Pancreas (tissue), 10 donors: ENCODE measurements at regions not wholly inside any gene's neighbourhood (a gene's known extent, or its start where the extent isn't known, plus 50 kb on each side); places are given as distances from the start of the nearest gene placed in this dataset.
"Not testable (repeated sequence)": the region's sequence is repeated elsewhere in the genome, so short reads cannot be mapped to it uniquely, and the experiment has no call there.

Experiments used
- ATAC-seq, 4 donors: fragments of 200-7000 bp; cut with Tn5 transposase; one replicate each; pipeline versions ENCODE4 v1.8.0 to v1.9.1; 2020; ENCODE audit warnings: mild to moderate bottlenecking in 4 of 4, moderate library complexity in 4 of 4
- DNase-seq, 6 donors: peaks; one replicate each; pipeline ENCODE4 v3.0.0-alpha.2; 2020
- FAIRE-seq: peaks from 2 replicates; lab custom pipeline; 2012; peaks lifted over from hg19 to GRCh38; lab: Jason Lieb, UNC
- H3K27ac ChIP-seq, 4 donors: fragments of 200-600 bp; sonication (generic); 1 replicate in 3 of 4; 2 replicates in 1 of 4; pipeline versions ENCODE4 v1.5.0 to v1.8.0; 2020
- H3K27me3 ChIP-seq, 4 donors: fragments of 200-600 bp; one replicate each; pipeline ENCODE4 v1.8.0; 2021
- H3K36me3 ChIP-seq, 3 donors: fragments of 200-600 bp; sonication (generic) in 1 of 3; one replicate each; pipeline versions ENCODE4 v1.5.0 to v1.8.0; 2020 to 2021
- H3K4me1 ChIP-seq, 3 donors: fragments of 200-600 bp; one replicate each; pipeline ENCODE4 v1.8.0; 2021
- H3K4me3 ChIP-seq, 4 donors: fragments of 200-600 bp; sonication (generic) in 2 of 4; one replicate each; pipeline versions ENCODE4 v1.5.0 to v1.8.0; 2020 to 2021
- H3K9me3 ChIP-seq, 4 donors: fragments of 200-600 bp; one replicate each; pipeline ENCODE4 v1.8.0; 2021
- WGBS, 2 donors: extraction: QIAGEN DNeasy Blood & Tissue Kit; methylation state at CpG; one replicate each; pipeline ENCODE4 v1.1.7; 2013; 5-methylcytosine and 5-hydroxymethylcytosine counted together
- intact Hi-C, 3 donors: fragments of 100-400 bp; cut with DNase I; formaldehyde crosslinking; loops; one replicate each; pipeline versions ENCODE4 v1.11.1 to v1.14.2; 2022
- TF ChIP-seq, protein P1 (sequence below), 4 donors: fragments of 200-600 bp; sonication (generic) in 3 of 4; IDR thresholded peaks; one replicate each; pipeline versions ENCODE4 v1.5.0 to v1.8.0; 2021; ENCODE audit warnings: antibody characterized with exemption in 4 of 4
- donor health status: healthy with polysubstance abuse.
- donor health status: DM: no; HTN: no; CAD: no; lungs with moderate emphysema.
- donor health status: DM: no; HTN: no; CAD: no.
- donor health status: control.
- donor health status: control.
- donor health status: Bipolar disorder and iron deficiency.
- donor health status: DM: yes; HTN: yes; CAD: no.
- donor health status: DM: no; HTN: no; CAD: no.
- donor health status: DM: no; HTN: no; CAD: no.
- donor health status: DM: yes; HTN: yes; CAD: no.

GRCh38 chr3:174363256-174363655 lies 495.9 kb upstream of the NAALADL2 start:
- H3K27me3 ChIP-seq = no peaks in the 10 kb centered on the region
- DNase-seq = no peak
- no peaks in the 10 kb centered on the region for H3K36me3 ChIP-seq
- 32 to 34% methylated on average over 3 of the region's 3 CpGs for WGBS, 2 donors
- intact Hi-C loops = no loop called here
- no peaks in the 10 kb centered on the region for H3K4me1 ChIP-seq
- no peaks in the 10 kb centered on the region for H3K9me3 ChIP-seq
- FAIRE-seq = no peak
- H3K27ac ChIP-seq = no peak overlapping the region
- ATAC-seq = no peak
- TF ChIP-seq, protein P1, sequence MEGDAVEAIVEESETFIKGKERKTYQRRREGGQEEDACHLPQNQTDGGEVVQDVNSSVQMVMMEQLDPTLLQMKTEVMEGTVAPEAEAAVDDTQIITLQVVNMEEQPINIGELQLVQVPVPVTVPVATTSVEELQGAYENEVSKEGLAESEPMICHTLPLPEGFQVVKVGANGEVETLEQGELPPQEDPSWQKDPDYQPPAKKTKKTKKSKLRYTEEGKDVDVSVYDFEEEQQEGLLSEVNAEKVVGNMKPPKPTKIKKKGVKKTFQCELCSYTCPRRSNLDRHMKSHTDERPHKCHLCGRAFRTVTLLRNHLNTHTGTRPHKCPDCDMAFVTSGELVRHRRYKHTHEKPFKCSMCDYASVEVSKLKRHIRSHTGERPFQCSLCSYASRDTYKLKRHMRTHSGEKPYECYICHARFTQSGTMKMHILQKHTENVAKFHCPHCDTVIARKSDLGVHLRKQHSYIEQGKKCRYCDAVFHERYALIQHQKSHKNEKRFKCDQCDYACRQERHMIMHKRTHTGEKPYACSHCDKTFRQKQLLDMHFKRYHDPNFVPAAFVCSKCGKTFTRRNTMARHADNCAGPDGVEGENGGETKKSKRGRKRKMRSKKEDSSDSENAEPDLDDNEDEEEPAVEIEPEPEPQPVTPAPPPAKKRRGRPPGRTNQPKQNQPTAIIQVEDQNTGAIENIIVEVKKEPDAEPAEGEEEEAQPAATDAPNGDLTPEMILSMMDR (IDR thresholded peaks at IDR 0.05) = no peak
- H3K4me3 ChIP-seq = no peak overlapping the region

DNA sequence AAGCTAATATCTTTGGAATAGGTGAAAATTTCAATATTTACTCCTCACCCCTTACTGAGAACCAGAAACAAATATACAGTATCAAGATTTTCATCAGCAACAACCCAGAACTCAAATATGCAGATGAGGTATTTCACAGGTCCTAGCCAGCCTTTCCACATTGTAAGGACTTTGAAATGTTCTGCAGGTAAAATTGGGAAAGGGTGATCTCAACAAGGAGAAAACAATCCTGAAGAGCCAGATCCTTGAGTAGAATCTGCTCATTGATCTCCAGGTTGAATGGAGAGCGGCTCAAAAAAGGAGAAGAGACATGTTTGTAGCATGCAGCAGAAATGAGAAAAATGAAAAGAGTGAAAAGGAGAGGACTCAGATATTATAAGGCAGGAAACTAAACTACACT lies 493.3 kb upstream of the NAALADL2 start:
- FAIRE-seq = no peak
- Histone ChIP-seq H3K4me3 (no peak overlapping the region), H3K36me3 (no peaks in the 10 kb centered on the region), H3K9me3 (no peaks in the 10 kb centered on the region), H3K4me1 (no peaks in the 10 kb centered on the region), H3K27ac (no peak overlapping the region), H3K27me3 (no peaks in the 10 kb centered on the region)
- WGBS, 2 donors = 86 to 100% methylated on average over 1 of the region's 1 CpG
- no peak for DNase-seq
- TF ChIP-seq, protein P1 (IDR thresholded peaks at IDR 0.05) = no peak
- intact Hi-C loops = no loop called here
- ATAC-seq = no peak

- H3K4me3 ChIP-seq, intact Hi-C loops, H3K36me3 ChIP-seq, H3K4me1 ChIP-seq, H3K9me3 ChIP-seq, FAIRE-seq, ATAC-seq, DNase-seq, H3K27ac ChIP-seq, H3K27me3 ChIP-seq: not testable (repeated sequence)
- 69 to 80% methylated on average over 5 of the region's 5 CpGs for WGBS, 2 donors
Observed at GRCh38 chr3:174366904-174367303, 492.2 kb upstream of the NAALADL2 start.

DNA sequence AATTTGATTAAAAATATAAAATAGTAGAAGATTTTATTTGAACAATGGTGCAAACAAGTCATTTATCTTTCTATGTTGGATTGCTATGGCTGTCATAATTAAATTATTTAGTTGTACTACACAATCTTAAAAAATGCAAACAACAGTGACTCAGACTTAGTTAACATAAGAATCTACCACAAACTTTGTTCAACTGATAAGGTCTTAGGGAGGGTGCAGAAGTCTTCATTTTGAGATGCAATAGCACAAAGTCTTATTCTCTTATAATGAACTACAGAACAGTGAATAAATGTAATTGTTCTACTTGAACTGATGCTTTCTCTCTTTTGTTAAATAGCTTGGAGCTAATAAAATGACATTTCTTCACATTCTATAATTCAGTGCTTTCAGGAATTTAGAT lies 482.8 kb upstream of the NAALADL2 start:
- FAIRE-seq = no peak
- Histone ChIP-seq H3K4me3 (no peak overlapping the region), H3K27ac (no peak overlapping the region), H3K9me3 (no peaks in the 10 kb centered on the region), H3K4me1 (no peaks in the 10 kb centered on the region), H3K36me3 (no peaks in the 10 kb centered on the region), H3K27me3 (no peaks in the 10 kb centered on the region)
- no peak for DNase-seq
- TF ChIP-seq, protein P1 (IDR thresholded peaks at IDR 0.05) = no peak
- no peak for ATAC-seq
- intact Hi-C loops = no loop called here

GRCh38 chr3:174377096-174377495 lies 482.0 kb upstream of the NAALADL2 start:
- H3K9me3 ChIP-seq = no peaks in the 10 kb centered on the region
- H3K4me3 ChIP-seq = no peak overlapping the region
- no peak for FAIRE-seq
- no peaks in the 10 kb centered on the region for H3K27me3 ChIP-seq
- no peak for ATAC-seq
- H3K4me1 ChIP-seq = no peaks in the 10 kb centered on the region
- WGBS, 2 donors = 96% methylated on average over 32 of the region's 32 CpGs
- no peaks in the 10 kb centered on the region for H3K36me3 ChIP-seq
- TF ChIP-seq, protein P1 (IDR thresholded peaks at IDR 0.05) = no peak
- H3K27ac ChIP-seq = no peak overlapping the region
- DNase-seq = peak in 1 of 6 donors; percentile 34
- intact Hi-C loops = no loop called here

- Histone ChIP-seq H3K4me1 (no peaks in the 10 kb centered on the region), H3K9me3 (no peaks in the 10 kb centered on the region), H3K27me3 (no peaks in the 10 kb centered on the region), H3K36me3 (no peaks in the 10 kb centered on the region), H3K4me3 (no peak overlapping the region), H3K27ac (no peak overlapping the region)
- ATAC-seq = no peak
- TF ChIP-seq, protein P1 (IDR thresholded peaks at IDR 0.05) = no peak
- intact Hi-C loops = no loop called here
- no peak for FAIRE-seq
- DNase-seq = peak in 1 of 6 donors; percentile 30
- WGBS, 2 donors = 89 to 93% methylated on average over 13 of the region's 13 CpGs
Observed at GRCh38 chr3:174377684-174378083, 481.4 kb upstream of the NAALADL2 start.
